D721Med (cell line): ENCODE measurements at regions not wholly inside any gene's neighbourhood (a gene's known extent, or its start where the extent isn't known, plus 50 kb on each side); places are given as distances from the start of the nearest gene placed in this dataset.

Experiments used
- DNase-seq: peaks from one replicate; pipeline ENCODE4 v3.0.0; 2011; ENCODE audit warnings: low spot score; ENCODE audit not compliant: insufficient read length
- FAIRE-seq: peaks from 2 replicates; lab custom pipeline; 2011; peaks lifted over from hg19 to GRCh38; lab: Jason Lieb, UNC
- CTCF ChIP-seq: IDR thresholded peaks from 2 replicates; pipeline ENCODE4 v1.5.1; 2012; ENCODE audit warnings: mild to moderate bottlenecking, control low read depth; ENCODE audit not compliant: insufficient read depth; ENCODE audit errors: missing control alignments

GRCh38 chr13:71979616-71980015 lies 112.6 kb upstream of the DACH1 start:
- TF ChIP-seq CTCF, result peak; percentile 61
- FAIRE-seq, result peak; percentile 32
- DNase-seq, result no peak

- FAIRE-seq (no peak), DNase-seq (no peak)
- no peak for TF ChIP-seq CTCF
These were observed 110.0 kb upstream of the DACH1 start for GRCh38 chr13:71977028-71977427.

GRCh38 chr13:71967990-71968389 lies 101.0 kb upstream of the DACH1 start:
- DNase-seq (no peak), FAIRE-seq (no peak)
- TF ChIP-seq CTCF, result no peak

GRCh38 chr13:71964491-71965100 lies 97.6 kb upstream of the DACH1 start:
- FAIRE-seq (no peak), DNase-seq (no peak)
- TF ChIP-seq CTCF, result no peak

GRCh38 chr13:71962735-71963134 lies 95.7 kb upstream of the DACH1 start:
- TF ChIP-seq CTCF, result no peak
- no peak for FAIRE-seq

GRCh38 chr13:71962126-71962525 lies 95.1 kb upstream of the DACH1 start:
- FAIRE-seq, result no peak
- TF ChIP-seq CTCF, result no peak
- no peak for DNase-seq

More at GRCh38 chr13:71962735-71963134, 95.7 kb upstream of the DACH1 start:
- no peak for DNase-seq

GRCh38 chr13:71949441-71949840 lies 82.4 kb upstream of the DACH1 start:
- FAIRE-seq, result no peak
- no peak for DNase-seq
- TF ChIP-seq CTCF, result no peak
